HEK293 (cell line): ENCODE measurements at regions not wholly inside any gene's neighbourhood (a gene's known extent, or its start where the extent isn't known, plus 50 kb on each side); places are given as distances from the start of the nearest gene placed in this dataset.

ENCODE experiments used
- CTCF ChIA-PET: fragments of 350-600 bp; formaldehyde crosslinking; extraction: SDS; loops from one replicate; lab custom pipeline; 2021; ENCODE audit warnings: antibody characterized with exemption; lab: Yijun Ruan, JAX
- POLR2A ChIA-PET: fragments of 300-600 bp; formaldehyde crosslinking; extraction: SDS; loops from one replicate; lab custom pipeline; 2020; ENCODE audit warnings: antibody characterized with exemption, inconsistent platforms; lab: Yijun Ruan, JAX
- H3K27ac ChIP-seq: fragments of 200-500 bp; sonication (Bioruptor generic); 2 replicates; pipeline ENCODE4 v1.5.1; 2014; ENCODE audit warnings: low read depth, low read length, control low read depth, inconsistent platforms; ENCODE audit errors: extremely low read depth
- H3K36me3 ChIP-seq, 2 experiments: fragments of 200-500 bp in 1 of 2; sonication (Bioruptor generic) in 1 of 2; 1 replicate in 1 of 2; 2 replicates in 1 of 2; pipeline ENCODE4 v1.5.1; 2014 to 2017; ENCODE audit warnings: inconsistent platforms in 2 of 2, low read length in 2 of 2; ENCODE audit not compliant: control insufficient read depth in 2 of 2, insufficient read depth in 1 of 2
- H3K4me1 ChIP-seq: fragments of 200-500 bp; sonication (Bioruptor generic); 2 replicates; pipeline ENCODE4 v1.5.1; 2014; ENCODE audit warnings: mild to moderate bottlenecking, low read length, inconsistent platforms; ENCODE audit not compliant: control insufficient read depth, insufficient read depth
- H3K4me3 ChIP-seq: 2 replicates; pipeline ENCODE4 v1.5.1; 2011; ENCODE audit warnings: low read depth, mild to moderate bottlenecking, control low read depth, low read length, moderate library complexity
- H3K9me3 ChIP-seq: fragments of 200-500 bp; sonication (Bioruptor generic); 2 replicates; pipeline ENCODE4 v1.5.1; 2014; ENCODE audit warnings: low read depth, low read length, inconsistent platforms; ENCODE audit not compliant: control insufficient read depth, insufficient read depth
- BCL11B ChIP-seq: fragments of 450-650 bp; formaldehyde crosslinking; IDR thresholded peaks from 2 replicates; pipeline ENCODE4 v1.5.1; 2016; ENCODE audit warnings: low read depth, missing biosample characterization, missing genetic modification characterization
- MEIS1 ChIP-seq: sonication (generic); formaldehyde crosslinking; IDR thresholded peaks from 2 replicates; pipeline ENCODE4 v1.8.1; 2022; ENCODE audit warnings: missing genetic modification reagents, mild to moderate bottlenecking, borderline replicate concordance
- OVOL3 ChIP-seq: fragments of 450-650 bp; formaldehyde crosslinking; IDR thresholded peaks from 2 replicates; pipeline ENCODE4 v1.5.1; 2016; ENCODE audit warnings: missing biosample characterization, missing genetic modification characterization
- SP7 ChIP-seq: fragments of 450-650 bp; formaldehyde crosslinking; IDR thresholded peaks from 2 replicates; pipeline ENCODE4 v1.5.1; 2016; ENCODE audit warnings: missing biosample characterization, missing genetic modification characterization
- ZNF112 ChIP-seq: fragments of 450-650 bp; formaldehyde crosslinking; IDR thresholded peaks from 2 replicates; pipeline ENCODE4 v1.5.0; 2017; ENCODE audit warnings: missing biosample characterization, missing genetic modification characterization
- ZNF140 ChIP-seq: fragments of 450-650 bp; formaldehyde crosslinking; IDR thresholded peaks from 2 replicates; pipeline ENCODE4 v1.5.1; 2016; ENCODE audit warnings: missing biosample characterization, missing genetic modification characterization
- ZNF169 ChIP-seq: fragments of 450-650 bp; formaldehyde crosslinking; IDR thresholded peaks from 2 replicates; pipeline ENCODE4 v1.5.1; 2016; ENCODE audit warnings: missing biosample characterization, missing genetic modification characterization
- ZNF211 ChIP-seq: fragments of 450-650 bp; formaldehyde crosslinking; IDR thresholded peaks from 2 replicates; pipeline ENCODE4 v1.5.1; 2016; ENCODE audit warnings: low read depth, missing biosample characterization, missing genetic modification characterization
- ZNF223 ChIP-seq: fragments of 450-650 bp; formaldehyde crosslinking; IDR thresholded peaks from 2 replicates; pipeline ENCODE4 v1.5.1; 2016; ENCODE audit warnings: missing biosample characterization, missing genetic modification characterization
- ZNF366 ChIP-seq: fragments of 450-650 bp; formaldehyde crosslinking; conservative IDR thresholded peaks from 2 replicates; pipeline ENCODE4 v1.5.1; 2016; ENCODE audit warnings: missing biosample characterization, missing genetic modification characterization
- ZNF416 ChIP-seq: fragments of 450-650 bp; formaldehyde crosslinking; IDR thresholded peaks from 2 replicates; pipeline ENCODE4 v1.5.1; 2016; ENCODE audit warnings: missing biosample characterization, missing genetic modification characterization
- ZNF529 ChIP-seq: fragments of 450-650 bp; formaldehyde crosslinking; IDR thresholded peaks from 2 replicates; pipeline ENCODE4 v1.5.1; 2017; ENCODE audit warnings: missing genetic modification characterization, missing biosample characterization; ENCODE audit not compliant: insufficient replicate concordance
- ZNF555 ChIP-seq: fragments of 450-650 bp; formaldehyde crosslinking; conservative IDR thresholded peaks from 2 replicates; pipeline ENCODE4 v1.5.1; 2017; ENCODE audit warnings: missing biosample characterization, mild to moderate bottlenecking, missing genetic modification characterization, inconsistent platforms
- ZNF558 ChIP-seq: fragments of 450-650 bp; formaldehyde crosslinking; IDR thresholded peaks from 2 replicates; pipeline ENCODE4 v1.5.1; 2016; ENCODE audit warnings: missing biosample characterization, missing genetic modification characterization
- ZNF629 ChIP-seq: fragments of 450-650 bp; formaldehyde crosslinking; IDR thresholded peaks from 2 replicates; pipeline ENCODE4 v1.5.1; 2017; ENCODE audit warnings: missing biosample characterization, missing genetic modification characterization
- ZNF768 ChIP-seq: fragments of 450-650 bp; formaldehyde crosslinking; IDR thresholded peaks from 2 replicates; pipeline ENCODE4 v1.5.1; 2018; ENCODE audit warnings: missing biosample characterization, mild to moderate bottlenecking, missing genetic modification characterization
- ZSCAN30 ChIP-seq: fragments of 450-650 bp; IDR thresholded peaks from 2 replicates; pipeline ENCODE4 v1.5.1; 2018; ENCODE audit warnings: missing biosample characterization, mild to moderate bottlenecking, missing genetic modification characterization, moderate library complexity
- TF ChIP-seq, protein P1 (sequence below): fragments of 450-650 bp; IDR thresholded peaks from 2 replicates; pipeline ENCODE4 v1.5.1; 2018; ENCODE audit warnings: missing biosample characterization, mild to moderate bottlenecking, missing genetic modification characterization
- TF ChIP-seq, protein P2 (sequence below): fragments of 450-650 bp; IDR thresholded peaks from 2 replicates; pipeline ENCODE4 v1.5.1; 2018; ENCODE audit warnings: missing biosample characterization, missing genetic modification characterization
- TF ChIP-seq, protein P3 (sequence below): fragments of 450-650 bp; formaldehyde crosslinking; IDR thresholded peaks from 2 replicates; pipeline ENCODE4 v1.5.1; 2016; ENCODE audit warnings: missing biosample characterization, missing genetic modification characterization
- TF ChIP-seq, protein P4 (sequence below): fragments of 450-650 bp; formaldehyde crosslinking; IDR thresholded peaks from 2 replicates; pipeline ENCODE4 v1.5.1; 2017; ENCODE audit warnings: missing biosample characterization, missing genetic modification characterization

DNA sequence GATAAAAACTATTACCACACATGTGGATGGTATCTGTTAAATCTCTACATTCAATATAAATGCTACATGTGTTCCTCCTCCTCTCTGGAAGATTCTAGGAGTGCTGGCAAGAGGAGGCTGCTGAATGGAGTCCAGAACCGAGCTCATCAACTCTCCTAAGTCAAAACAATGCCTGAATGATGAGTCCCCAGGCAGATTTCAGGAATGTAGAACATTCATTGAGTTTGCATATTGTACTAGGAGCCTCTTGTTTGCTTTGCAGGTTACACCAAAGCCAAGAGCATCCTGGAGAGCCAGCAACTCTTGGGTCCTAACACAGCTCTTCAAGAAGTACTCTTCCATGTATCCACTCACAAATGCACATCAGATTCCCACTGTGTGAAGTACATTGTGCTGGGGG, 117.6 kb upstream of the UST start:
- CTCF ChIA-PET = interaction anchor here (0.5 to 1.8 kb wide), 3 partner anchors 20 to 1869 kb away, joined by 3 to 10 read pairs (median 7); no protein-coding TSS in a partner anchor
- POLR2A ChIA-PET = no interaction called here
- H3K9me3 ChIP-seq = no peaks in the 10 kb centered on the region
- no peak overlapping the region for H3K27ac ChIP-seq
- no peak overlapping the region for H3K4me3 ChIP-seq
- peaks cover 4% of the 10 kb centered on the region for H3K4me1 ChIP-seq
- no peak for TF ChIP-seq ZNF416
- no peak for TF ChIP-seq ZNF768 (tag by site-specific recombination)
- TF ChIP-seq ZNF169 (tag by site-specific recombination) = no peak
- TF ChIP-seq ZNF140 (tag by site-specific recombination) = no peak
- TF ChIP-seq, protein P1, sequence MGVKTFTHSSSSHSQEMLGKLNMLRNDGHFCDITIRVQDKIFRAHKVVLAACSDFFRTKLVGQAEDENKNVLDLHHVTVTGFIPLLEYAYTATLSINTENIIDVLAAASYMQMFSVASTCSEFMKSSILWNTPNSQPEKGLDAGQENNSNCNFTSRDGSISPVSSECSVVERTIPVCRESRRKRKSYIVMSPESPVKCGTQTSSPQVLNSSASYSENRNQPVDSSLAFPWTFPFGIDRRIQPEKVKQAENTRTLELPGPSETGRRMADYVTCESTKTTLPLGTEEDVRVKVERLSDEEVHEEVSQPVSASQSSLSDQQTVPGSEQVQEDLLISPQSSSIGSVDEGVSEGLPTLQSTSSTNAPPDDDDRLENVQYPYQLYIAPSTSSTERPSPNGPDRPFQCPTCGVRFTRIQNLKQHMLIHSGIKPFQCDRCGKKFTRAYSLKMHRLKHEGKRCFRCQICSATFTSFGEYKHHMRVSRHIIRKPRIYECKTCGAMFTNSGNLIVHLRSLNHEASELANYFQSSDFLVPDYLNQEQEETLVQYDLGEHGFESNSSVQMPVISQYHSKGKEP = no peak
- no peak for TF ChIP-seq ZNF629
- TF ChIP-seq ZNF558 (tag by site-specific recombination) = no peak
- TF ChIP-seq, protein P2, sequence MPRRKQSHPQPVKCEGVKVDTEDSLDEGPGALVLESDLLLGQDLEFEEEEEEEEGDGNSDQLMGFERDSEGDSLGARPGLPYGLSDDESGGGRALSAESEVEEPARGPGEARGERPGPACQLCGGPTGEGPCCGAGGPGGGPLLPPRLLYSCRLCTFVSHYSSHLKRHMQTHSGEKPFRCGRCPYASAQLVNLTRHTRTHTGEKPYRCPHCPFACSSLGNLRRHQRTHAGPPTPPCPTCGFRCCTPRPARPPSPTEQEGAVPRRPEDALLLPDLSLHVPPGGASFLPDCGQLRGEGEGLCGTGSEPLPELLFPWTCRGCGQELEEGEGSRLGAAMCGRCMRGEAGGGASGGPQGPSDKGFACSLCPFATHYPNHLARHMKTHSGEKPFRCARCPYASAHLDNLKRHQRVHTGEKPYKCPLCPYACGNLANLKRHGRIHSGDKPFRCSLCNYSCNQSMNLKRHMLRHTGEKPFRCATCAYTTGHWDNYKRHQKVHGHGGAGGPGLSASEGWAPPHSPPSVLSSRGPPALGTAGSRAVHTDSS (tag by site-specific recombination) = no peak
- TF ChIP-seq ZNF112 = no peak
- no peak for TF ChIP-seq SP7 (tag by site-specific recombination)
- no peak for TF ChIP-seq ZNF366 (tag by site-specific recombination)
- TF ChIP-seq BCL11B (tag by site-specific recombination) = no peak
- no peak for TF ChIP-seq MEIS1 (CRISPR knock-in tag)
- TF ChIP-seq, protein P3, sequence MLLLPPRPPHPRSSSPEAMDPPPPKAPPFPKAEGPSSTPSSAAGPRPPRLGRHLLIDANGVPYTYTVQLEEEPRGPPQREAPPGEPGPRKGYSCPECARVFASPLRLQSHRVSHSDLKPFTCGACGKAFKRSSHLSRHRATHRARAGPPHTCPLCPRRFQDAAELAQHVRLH = no peak
- TF ChIP-seq ZNF223 = no peak
- no peak for TF ChIP-seq OVOL3 (tag by site-specific recombination)
- no peak for TF ChIP-seq ZSCAN30 (tag by site-specific recombination)
- H3K36me3 ChIP-seq = no peaks in the 10 kb centered on the region

DNA sequence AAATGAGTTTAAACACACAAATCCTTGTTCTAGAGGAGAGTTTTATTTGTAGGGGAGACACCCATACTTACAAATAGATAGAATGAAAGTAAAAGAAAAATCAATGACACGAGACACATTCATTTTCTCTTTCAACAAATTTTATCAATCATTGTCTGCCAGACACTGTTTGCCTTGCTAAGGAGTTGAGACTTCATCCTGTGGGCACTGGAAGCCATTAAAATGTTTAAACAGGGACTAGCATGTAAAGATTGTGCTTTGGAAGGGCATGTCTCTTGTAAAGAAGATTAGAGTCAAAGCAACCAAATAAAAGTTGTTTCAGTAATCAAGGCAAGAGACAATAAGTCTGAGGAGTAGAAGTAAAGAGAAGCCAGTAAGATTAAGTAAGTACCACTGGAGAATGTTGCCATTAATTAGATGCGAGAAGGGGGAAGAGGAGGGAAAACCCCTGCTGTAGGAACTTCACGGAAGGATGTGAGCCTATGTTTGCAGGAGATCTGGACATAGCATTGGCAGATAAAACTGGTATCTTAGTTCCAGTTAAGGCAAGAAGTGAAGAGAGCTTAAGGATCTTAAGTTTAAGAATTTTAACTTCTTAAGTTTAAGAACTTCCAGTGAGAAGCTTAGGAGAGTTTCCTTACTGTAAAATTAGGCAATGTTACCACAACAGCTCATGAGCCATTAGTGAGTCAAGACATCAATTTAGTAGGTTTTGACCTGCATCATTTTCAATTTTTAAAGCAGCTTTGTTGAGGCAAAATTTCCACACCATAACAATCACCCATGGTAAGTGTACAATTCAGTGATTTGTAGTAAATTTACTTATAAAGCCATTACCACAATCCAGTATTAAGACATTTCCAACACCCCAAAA, 117.0 kb upstream of the UST start:
- CTCF ChIA-PET = interaction anchor here (0.5 to 1.8 kb wide), 4 partner anchors 21 to 1869 kb away, joined by 3 to 10 read pairs (median 6); no protein-coding TSS in a partner anchor
- no peaks in the 10 kb centered on the region for H3K36me3 ChIP-seq
- no peak overlapping the region for H3K27ac ChIP-seq
- TF ChIP-seq ZNF529 (tag by site-specific recombination) (no peak), ZNF555 (tag by site-specific recombination) (no peak), ZNF211 (no peak)
- TF ChIP-seq, protein P4, sequence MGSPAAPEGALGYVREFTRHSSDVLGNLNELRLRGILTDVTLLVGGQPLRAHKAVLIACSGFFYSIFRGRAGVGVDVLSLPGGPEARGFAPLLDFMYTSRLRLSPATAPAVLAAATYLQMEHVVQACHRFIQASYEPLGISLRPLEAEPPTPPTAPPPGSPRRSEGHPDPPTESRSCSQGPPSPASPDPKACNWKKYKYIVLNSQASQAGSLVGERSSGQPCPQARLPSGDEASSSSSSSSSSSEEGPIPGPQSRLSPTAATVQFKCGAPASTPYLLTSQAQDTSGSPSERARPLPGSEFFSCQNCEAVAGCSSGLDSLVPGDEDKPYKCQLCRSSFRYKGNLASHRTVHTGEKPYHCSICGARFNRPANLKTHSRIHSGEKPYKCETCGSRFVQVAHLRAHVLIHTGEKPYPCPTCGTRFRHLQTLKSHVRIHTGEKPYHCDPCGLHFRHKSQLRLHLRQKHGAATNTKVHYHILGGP (tag by site-specific recombination) = no peak
- TF ChIP-seq, all 188 proteins: peak for 0
- Histone ChIP-seq H3K4me1 (peaks cover 4% of the 10 kb centered on the region), H3K9me3 (no peaks in the 10 kb centered on the region), H3K4me3 (no peak overlapping the region)
- POLR2A ChIA-PET = no interaction called here
